ENCODE measurements at regions not wholly inside any gene's neighbourhood (a gene's known extent, or its start where the extent isn't known, plus 50 kb on each side); places are given as distances from the start of the nearest gene placed in this dataset.

GRCh38 chr3:39753391-39753790 is 56.0 kb upstream of the MYRIP start:
- no peaks in the 10 kb centered on the region for H3K9me3 Mint-ChIP-seq (ENCODE audit: unreplicated experiment)
- no peaks in the 10 kb centered on the region for H3K27me3 ChIP-seq (ENCODE audit: insufficient read depth, low read length)
- peaks cover 2% of the 10 kb centered on the region for H3K27me3 Mint-ChIP-seq (ENCODE audit: low read depth, unreplicated experiment)
- FAIRE-seq = no peak
- TF ChIP-seq EZH2 (IDR thresholded peaks at IDR 0.05; ENCODE audit: insufficient read depth, low read length) (no peak), CTCF (IDR thresholded peaks at IDR 0.05; ENCODE audit: insufficient read depth, low read depth, low read length) (no peak)
- no peak overlapping the region for H3K4me2 ChIP-seq (ENCODE audit: low read length)
- H3K9me3 ChIP-seq (ENCODE audit: insufficient read depth, low read depth, low read length) = no peaks in the 10 kb centered on the region
- H4K20me1 ChIP-seq (ENCODE audit: insufficient read depth, low read length) = no peaks in the 10 kb centered on the region
- no peaks in the 10 kb centered on the region for H3K36me3 ChIP-seq (ENCODE audit: insufficient read depth, low read length)
- no peaks in the 10 kb centered on the region for H3K79me2 ChIP-seq (ENCODE audit: insufficient read depth, low read length)
- H3K9ac ChIP-seq (ENCODE audit: low read length) = no peak overlapping the region
- peaks cover 6% of the 10 kb centered on the region for H3K4me1 Mint-ChIP-seq (ENCODE audit: low read depth, unreplicated experiment)
- no peak for DNase-seq (ENCODE audit: low read depth)
- H3K4me3 Mint-ChIP-seq (ENCODE audit: unreplicated experiment) = no peak overlapping the region
- H3K27ac ChIP-seq (ENCODE audit: low read depth, low read length) = no peak overlapping the region
- no peak overlapping the region for H3K4me3 ChIP-seq (ENCODE audit: insufficient read depth, low read depth, low read length)
- no peak overlapping the region for H3K27ac Mint-ChIP-seq (ENCODE audit: unreplicated experiment)
- H3K36me3 Mint-ChIP-seq (ENCODE audit: low read depth, unreplicated experiment) = no peaks in the 10 kb centered on the region
- no peak overlapping the region for H2AFZ ChIP-seq (ENCODE audit: low read depth, low read length)
- H3K4me1 ChIP-seq (ENCODE audit: insufficient read depth, low read length) = no peaks in the 10 kb centered on the region

- Histone ChIP-seq H3K4me1 (ENCODE audit: insufficient read depth, low read length) (no peaks in the 10 kb centered on the region), H3K4me3 (ENCODE audit: insufficient read depth, low read depth, low read length) (no peak overlapping the region), H3K9ac (ENCODE audit: low read length) (no peak overlapping the region), H3K27ac (ENCODE audit: low read depth, low read length) (no peak overlapping the region), H3K36me3 (ENCODE audit: insufficient read depth, low read length) (no peaks in the 10 kb centered on the region), H3K27me3 (ENCODE audit: insufficient read depth, low read length) (no peaks in the 10 kb centered on the region), H4K20me1 (ENCODE audit: insufficient read depth, low read length) (no peaks in the 10 kb centered on the region), H2AFZ (ENCODE audit: low read depth, low read length) (no peak overlapping the region), H3K79me2 (ENCODE audit: insufficient read depth, low read length) (no peaks in the 10 kb centered on the region), H3K9me3 (ENCODE audit: insufficient read depth, low read depth, low read length) (no peaks in the 10 kb centered on the region), H3K4me2 (ENCODE audit: low read length) (no peak overlapping the region)
- Mint-ChIP-seq H3K4me1 (ENCODE audit: low read depth, unreplicated experiment) (peaks cover 6% of the 10 kb centered on the region), H3K4me3 (ENCODE audit: unreplicated experiment) (no peak overlapping the region), H3K27ac (ENCODE audit: unreplicated experiment) (no peak overlapping the region), H3K9me3 (ENCODE audit: unreplicated experiment) (no peaks in the 10 kb centered on the region), H3K36me3 (ENCODE audit: low read depth, unreplicated experiment) (no peaks in the 10 kb centered on the region), H3K27me3 (ENCODE audit: low read depth, unreplicated experiment) (peaks cover 2% of the 10 kb centered on the region)
- no peak for DNase-seq (ENCODE audit: low read depth)
- FAIRE-seq = no peak
- TF ChIP-seq CTCF (IDR thresholded peaks at IDR 0.05; ENCODE audit: insufficient read depth, low read depth, low read length) (no peak), EZH2 (IDR thresholded peaks at IDR 0.05; ENCODE audit: insufficient read depth, low read length) (no peak)
Measured at GRCh38 chr3:39754549-39754948, 54.9 kb upstream of the MYRIP start.

- FAIRE-seq (no peak), DNase-seq (ENCODE audit: low read depth) (no peak)
- H3K27me3 Mint-ChIP-seq (ENCODE audit: low read depth, unreplicated experiment) = peaks cover 2% of the 10 kb centered on the region
- H3K4me3 Mint-ChIP-seq (ENCODE audit: unreplicated experiment) = no peak overlapping the region
- no peaks in the 10 kb centered on the region for H3K9me3 Mint-ChIP-seq (ENCODE audit: unreplicated experiment)
- Histone ChIP-seq H3K9ac (ENCODE audit: low read length) (no peak overlapping the region), H3K9me3 (ENCODE audit: insufficient read depth, low read depth, low read length) (no peaks in the 10 kb centered on the region), H3K79me2 (ENCODE audit: insufficient read depth, low read length) (no peaks in the 10 kb centered on the region), H3K27ac (ENCODE audit: low read depth, low read length) (no peak overlapping the region), H3K4me2 (ENCODE audit: low read length) (no peak overlapping the region), H2AFZ (ENCODE audit: low read depth, low read length) (no peak overlapping the region), H3K4me1 (ENCODE audit: insufficient read depth, low read length) (no peaks in the 10 kb centered on the region), H3K27me3 (ENCODE audit: insufficient read depth, low read length) (no peaks in the 10 kb centered on the region), H3K36me3 (ENCODE audit: insufficient read depth, low read length) (no peaks in the 10 kb centered on the region), H3K4me3 (ENCODE audit: insufficient read depth, low read depth, low read length) (no peak overlapping the region), H4K20me1 (ENCODE audit: insufficient read depth, low read length) (no peaks in the 10 kb centered on the region)
- no peaks in the 10 kb centered on the region for H3K36me3 Mint-ChIP-seq (ENCODE audit: low read depth, unreplicated experiment)
- peaks cover 6% of the 10 kb centered on the region for H3K4me1 Mint-ChIP-seq (ENCODE audit: low read depth, unreplicated experiment)
- TF ChIP-seq EZH2 (IDR thresholded peaks at IDR 0.05; ENCODE audit: insufficient read depth, low read length) = no peak
- TF ChIP-seq CTCF (IDR thresholded peaks at IDR 0.05; ENCODE audit: insufficient read depth, low read depth, low read length) = no peak
- no peak overlapping the region for H3K27ac Mint-ChIP-seq (ENCODE audit: unreplicated experiment)
Measured at GRCh38 chr3:39755100-39755499, 54.3 kb upstream of the MYRIP start.

Measured in astrocyte (in vitro differentiated cells and primary cell).